Neural progenitor cell (in vitro differentiated cells): ENCODE measurements at regions not wholly inside any gene's neighbourhood (a gene's known extent, or its start where the extent isn't known, plus 50 kb on each side); places are given as distances from the start of the nearest gene placed in this dataset.

Experiments
- DNase-seq: peaks from one replicate; pipeline ENCODE4 v3.0.0-alpha.2; 2016; ENCODE audit warnings: low spot score
- H2AFZ ChIP-seq: fragments of 200-600 bp; sonication (generic); replicated peaks from 2 replicates; pipeline ENCODE4 v1.6.1; 2016; ENCODE audit warnings: antibody characterized with exemption
- H3F3A ChIP-seq: fragments of 200-600 bp; sonication (generic); 2 replicates; pipeline ENCODE4 v1.6.1; 2016; ENCODE audit warnings: antibody characterized with exemption, low read depth
- H3K27ac ChIP-seq: fragments of 200-600 bp; sonication (generic); 2 replicates; pipeline ENCODE4 v1.5.1; 2016; ENCODE audit warnings: mild to moderate bottlenecking
- H3K27me3 ChIP-seq: fragments of 200-600 bp; sonication (generic); 2 replicates; pipeline ENCODE4 v1.6.1; 2016; ENCODE audit warnings: mild to moderate bottlenecking, moderate library complexity
- H3K36me3 ChIP-seq: fragments of 200-600 bp; sonication (generic); 2 replicates; pipeline ENCODE4 v1.5.1; 2016
- H3K4me1 ChIP-seq: fragments of 200-600 bp; sonication (generic); 2 replicates; pipeline ENCODE4 v1.6.1; 2016; ENCODE audit warnings: mixed run types
- H3K4me2 ChIP-seq: fragments of 200-600 bp; sonication (generic); 2 replicates; pipeline ENCODE4 v1.6.1; 2016
- H3K4me3 ChIP-seq: fragments of 200-600 bp; sonication (generic); 2 replicates; pipeline ENCODE4 v1.5.1; 2016
- H3K79me2 ChIP-seq: fragments of 200-600 bp; sonication (generic); 2 replicates; pipeline ENCODE4 v1.6.1; 2016; ENCODE audit warnings: low read depth
- H3K9ac ChIP-seq: fragments of 200-600 bp; sonication (generic); 2 replicates; pipeline ENCODE4 v1.6.1; 2016
- H3K9me3 ChIP-seq: fragments of 200-600 bp; sonication (generic); 2 replicates; pipeline ENCODE4 v1.5.1; 2016; ENCODE audit warnings: low read depth
- H4K20me1 ChIP-seq: fragments of 200-600 bp; sonication (generic); 2 replicates; pipeline ENCODE4 v1.6.1; 2016; ENCODE audit warnings: low read depth
- H3K27ac Mint-ChIP-seq: 3 replicates; pipeline ENCODE4 v1.8.0; 2021; ENCODE audit warnings: mixed read lengths
- H3K27me3 Mint-ChIP-seq: 2 replicates; pipeline ENCODE4 v1.8.0; 2022; ENCODE audit warnings: low read depth, mild to moderate bottlenecking, inconsistent platforms, moderate library complexity, mixed read lengths; ENCODE audit not compliant: insufficient read depth
- H3K36me3 Mint-ChIP-seq: 3 replicates; pipeline ENCODE4 v1.8.0; 2021; ENCODE audit warnings: mixed read lengths
- H3K4me1 Mint-ChIP-seq: 3 replicates; pipeline ENCODE4 v1.8.0; 2021; ENCODE audit warnings: mixed read lengths
- H3K4me3 Mint-ChIP-seq: 3 replicates; pipeline ENCODE4 v1.8.0; 2021; ENCODE audit warnings: mild to moderate bottlenecking, moderate library complexity, mixed read lengths
- H3K9me3 Mint-ChIP-seq: 3 replicates; pipeline ENCODE4 v1.8.0; 2020; ENCODE audit warnings: mixed read lengths
- CTCF ChIP-seq: fragments of 200-600 bp; sonication (generic); IDR thresholded peaks from 2 replicates; pipeline ENCODE4 v1.5.1; 2017; ENCODE audit warnings: antibody characterized with exemption, mild to moderate bottlenecking
- EZH2 ChIP-seq: fragments of 200-600 bp; sonication (generic); IDR thresholded peaks from 2 replicates; pipeline ENCODE4 v1.6.1; 2017; ENCODE audit warnings: antibody characterized with exemption, mild to moderate bottlenecking, moderate library complexity
- EZH2phosphoT487 ChIP-seq: fragments of 200-600 bp; sonication (generic); IDR thresholded peaks from 2 replicates; pipeline ENCODE4 v1.6.1; 2017; ENCODE audit warnings: antibody characterized with exemption

GRCh38 chr16:80014241-80014939 is 413.9 kb upstream of the MAF start:
- H3K4me3 Mint-ChIP-seq = no peak overlapping the region
- H3K27ac ChIP-seq = no peak overlapping the region

GRCh38 chr16:80012586-80012985 is 412.0 kb upstream of the MAF start:
- Histone ChIP-seq H3K36me3 (no peaks in the 10 kb centered on the region), H2AFZ (no peak overlapping the region), H3K27ac (no peak overlapping the region), H3K9ac (no peak overlapping the region), H4K20me1 (no peaks in the 10 kb centered on the region), H3K79me2 (no peaks in the 10 kb centered on the region), H3K27me3 (no peaks in the 10 kb centered on the region), H3K9me3 (no peaks in the 10 kb centered on the region), H3F3A (no peaks in the 10 kb centered on the region), H3K4me2 (no peak overlapping the region), H3K4me1 (no peaks in the 10 kb centered on the region), H3K4me3 (no peak overlapping the region)
- TF ChIP-seq EZH2 (no peak), CTCF (no peak), EZH2phosphoT487 (no peak)
- Mint-ChIP-seq H3K4me3 (no peak overlapping the region), H3K27ac (no peak overlapping the region), H3K36me3 (no peaks in the 10 kb centered on the region), H3K4me1 (no peaks in the 10 kb centered on the region), H3K27me3 (no peaks in the 10 kb centered on the region), H3K9me3 (no peaks in the 10 kb centered on the region)
- DNase-seq = no peak

More at GRCh38 chr16:80014241-80014939, 413.9 kb upstream of the MAF start:
- Histone ChIP-seq H3K4me2 (no peak overlapping the region), H3F3A (no peaks in the 10 kb centered on the region), H3K4me3 (no peak overlapping the region), H3K9me3 (no peaks in the 10 kb centered on the region), H3K36me3 (no peaks in the 10 kb centered on the region), H2AFZ (no peak overlapping the region), H3K79me2 (no peaks in the 10 kb centered on the region), H3K9ac (no peak overlapping the region), H3K4me1 (no peaks in the 10 kb centered on the region), H4K20me1 (no peaks in the 10 kb centered on the region), H3K27me3 (no peaks in the 10 kb centered on the region)
- TF ChIP-seq EZH2 (no peak), CTCF (no peak), EZH2phosphoT487 (no peak)
- Mint-ChIP-seq H3K4me1 (no peaks in the 10 kb centered on the region), H3K27me3 (no peaks in the 10 kb centered on the region), H3K9me3 (no peaks in the 10 kb centered on the region), H3K36me3 (no peaks in the 10 kb centered on the region), H3K27ac (no peak overlapping the region)
- DNase-seq = no peak

GRCh38 chr16:80009971-80010659 is 409.6 kb upstream of the MAF start:
- no peak overlapping the region for H3K9ac ChIP-seq
- Mint-ChIP-seq H3K4me3 (no peak overlapping the region), H3K27me3 (no peaks in the 10 kb centered on the region), H3K27ac (no peak overlapping the region), H3K4me1 (no peaks in the 10 kb centered on the region), H3K36me3 (no peaks in the 10 kb centered on the region), H3K9me3 (no peaks in the 10 kb centered on the region)
- no peaks in the 10 kb centered on the region for H3K36me3 ChIP-seq
- H3K4me3 ChIP-seq = no peak overlapping the region
- H3F3A ChIP-seq = no peaks in the 10 kb centered on the region
- H3K79me2 ChIP-seq = no peaks in the 10 kb centered on the region
- H3K9me3 ChIP-seq = no peaks in the 10 kb centered on the region
- no peak overlapping the region for H3K4me2 ChIP-seq
- H4K20me1 ChIP-seq = no peaks in the 10 kb centered on the region
- no peak overlapping the region for H2AFZ ChIP-seq
- H3K27ac ChIP-seq = no peak overlapping the region
- DNase-seq = no peak
- no peaks in the 10 kb centered on the region for H3K27me3 ChIP-seq
- TF ChIP-seq EZH2 (no peak), CTCF (no peak), EZH2phosphoT487 (no peak)
- no peaks in the 10 kb centered on the region for H3K4me1 ChIP-seq
